ENCODE measurements at regions not wholly inside any gene's neighbourhood (a gene's known extent, or its start where the extent isn't known, plus 50 kb on each side); places are given as distances from the start of the nearest gene placed in this dataset.

GRCh38 chr6:147856687-147857086 lies 348.2 kb downstream of the SAMD5 start:
- DNase-seq (ENCODE audit: low read depth) = no peak

GRCh38 chr6:147858421-147858820 lies 349.9 kb downstream of the SAMD5 start:
- DNase-seq (ENCODE audit: low read depth) = no peak

- DNase-seq (ENCODE audit: low read depth) = no peak
Measured at GRCh38 chr6:147859071-147859470, 350.6 kb downstream of the SAMD5 start.

- DNase-seq (ENCODE audit: low read depth) = no peak
Measured at GRCh38 chr6:147861696-147862095, 353.2 kb downstream of the SAMD5 start.

- no peak for DNase-seq (ENCODE audit: low read depth)
Measured at GRCh38 chr6:147867433-147868226, 359.1 kb downstream of the SAMD5 start.

- peak; percentile 17 for DNase-seq (ENCODE audit: low read depth)
Measured at GRCh38 chr6:147868427-147869190, 360.1 kb downstream of the SAMD5 start.

- no peak for DNase-seq (ENCODE audit: low read depth)
Measured at GRCh38 chr6:147869201-147869600, 360.7 kb downstream of the SAMD5 start.

GRCh38 chr6:147869869-147870268 lies 361.4 kb downstream of the SAMD5 start:
- no peak for DNase-seq (ENCODE audit: low read depth)

GRCh38 chr6:147870506-147871110 lies 362.1 kb downstream of the SAMD5 start:
- DNase-seq (ENCODE audit: low read depth) = no peak

- no peak for DNase-seq (ENCODE audit: low read depth)
Measured at GRCh38 chr6:147872002-147872401, 363.5 kb downstream of the SAMD5 start.

- DNase-seq (ENCODE audit: low read depth) = no peak
Measured at GRCh38 chr6:147873816-147874215, 365.3 kb downstream of the SAMD5 start.

GRCh38 chr6:147874322-147874721 lies 365.8 kb downstream of the SAMD5 start:
- DNase-seq (ENCODE audit: low read depth) = no peak

- DNase-seq (ENCODE audit: low read depth) = no peak
Measured at GRCh38 chr6:147879031-147879580, 370.6 kb downstream of the SAMD5 start.

- DNase-seq (ENCODE audit: low read depth) = no peak
Measured at GRCh38 chr6:147881432-147881831, 372.9 kb downstream of the SAMD5 start.

- no peak for DNase-seq (ENCODE audit: low read depth)
Measured at GRCh38 chr6:147888374-147888773, 379.9 kb downstream of the SAMD5 start.

- DNase-seq (ENCODE audit: low read depth) = no peak
Measured at GRCh38 chr6:147891671-147892070, 383.2 kb downstream of the SAMD5 start.

- DNase-seq (ENCODE audit: low read depth) = no peak
Measured at GRCh38 chr6:147892476-147892875, 384.0 kb downstream of the SAMD5 start.

- DNase-seq (ENCODE audit: low read depth) = no peak
Measured at GRCh38 chr6:147895272-147895671, 386.8 kb downstream of the SAMD5 start.

GRCh38 chr6:147900247-147900830 lies 391.8 kb downstream of the SAMD5 start:
- no peak for DNase-seq (ENCODE audit: low read depth)

GRCh38 chr6:147903321-147903720 lies 394.8 kb downstream of the SAMD5 start:
- no peak for DNase-seq (ENCODE audit: low read depth)

- no peak for DNase-seq (ENCODE audit: low read depth)
Measured at GRCh38 chr6:147903931-147904330, 395.4 kb downstream of the SAMD5 start.

GRCh38 chr6:147904416-147904815 lies 395.9 kb downstream of the SAMD5 start:
- DNase-seq (ENCODE audit: low read depth) = peak; percentile 15
